ENCODE measurements at regions not wholly inside any gene's neighbourhood (a gene's known extent, or its start where the extent isn't known, plus 50 kb on each side); places are given as distances from the start of the nearest gene placed in this dataset.

GRCh38 chr3:150110097-150110496, 139.4 kb upstream of the PFN2 start:
- H3K27me3 Mint-ChIP-seq (ENCODE audit: low read depth): peaks cover 17% of the 10 kb centered on the region
- H3K27ac Mint-ChIP-seq: no peak overlapping the region
- no peaks in the 10 kb centered on the region for H3K9me3 Mint-ChIP-seq
- CTCF ChIA-PET: no interaction called here
- no peaks in the 10 kb centered on the region for H3K36me3 Mint-ChIP-seq (ENCODE audit: low read depth)
- no peak overlapping the region for H3K4me3 Mint-ChIP-seq
- intact Hi-C loops (cut with micrococcal nuclease): no loop called here
- peaks cover 5% of the 10 kb centered on the region for H3K4me1 Mint-ChIP-seq (ENCODE audit: low read depth)
- DNase-seq: no peak

GRCh38 chr3:150107429-150108175, 136.9 kb upstream of the PFN2 start:
- CTCF ChIA-PET: no interaction called here
- no peak for DNase-seq
- no peaks in the 10 kb centered on the region for H3K4me1 Mint-ChIP-seq (ENCODE audit: low read depth)
- no peak overlapping the region for H3K4me3 Mint-ChIP-seq
- H3K36me3 Mint-ChIP-seq (ENCODE audit: low read depth): no peaks in the 10 kb centered on the region
- peaks cover 15% of the 10 kb centered on the region for H3K27me3 Mint-ChIP-seq (ENCODE audit: low read depth)
- H3K27ac Mint-ChIP-seq: no peak overlapping the region
- H3K9me3 Mint-ChIP-seq: no peaks in the 10 kb centered on the region
- intact Hi-C loops (cut with micrococcal nuclease): no loop called here

- CTCF ChIA-PET: interaction anchor here (0.7 kb wide), 1 partner anchor 149 kb away, joined by 3 read pairs; no protein-coding TSS in a partner anchor
- Mint-ChIP-seq H3K36me3 (ENCODE audit: low read depth) (no peaks in the 10 kb centered on the region), H3K27ac (no peak overlapping the region), H3K4me1 (ENCODE audit: low read depth) (no peaks in the 10 kb centered on the region), H3K27me3 (ENCODE audit: low read depth) (peaks cover 14% of the 10 kb centered on the region), H3K9me3 (no peaks in the 10 kb centered on the region), H3K4me3 (no peak overlapping the region)
- intact Hi-C loops (cut with micrococcal nuclease): no loop called here
- no peak for DNase-seq
These were observed 136.2 kb upstream of the PFN2 start for GRCh38 chr3:150106740-150107428.

GRCh38 chr3:150105886-150106612, 135.4 kb upstream of the PFN2 start:
- no peak overlapping the region for H3K27ac Mint-ChIP-seq
- H3K4me1 Mint-ChIP-seq (ENCODE audit: low read depth): no peaks in the 10 kb centered on the region
- H3K36me3 Mint-ChIP-seq (ENCODE audit: low read depth): no peaks in the 10 kb centered on the region
- intact Hi-C loops (cut with micrococcal nuclease): no loop called here
- no peak for DNase-seq
- peaks cover 17% of the 10 kb centered on the region for H3K27me3 Mint-ChIP-seq (ENCODE audit: low read depth)
- CTCF ChIA-PET: interaction anchor here (0.7 kb wide), 1 partner anchor 148 kb away, joined by 3 read pairs; no protein-coding TSS in a partner anchor
- no peak overlapping the region for H3K4me3 Mint-ChIP-seq
- peaks cover under 1% of the 10 kb centered on the region for H3K9me3 Mint-ChIP-seq

- no peak for DNase-seq
- H3K27me3 Mint-ChIP-seq (ENCODE audit: low read depth): peaks cover 21% of the 10 kb centered on the region
- H3K4me3 Mint-ChIP-seq: no peak overlapping the region
- no peaks in the 10 kb centered on the region for H3K36me3 Mint-ChIP-seq (ENCODE audit: low read depth)
- H3K27ac Mint-ChIP-seq: no peak overlapping the region
- CTCF ChIA-PET: interaction anchor here (1.1 kb wide), 1 partner anchor 11 kb away, joined by 5 read pairs; no protein-coding TSS in a partner anchor
- intact Hi-C loops (cut with micrococcal nuclease): no loop called here
- peaks cover 4% of the 10 kb centered on the region for H3K9me3 Mint-ChIP-seq
- no peaks in the 10 kb centered on the region for H3K4me1 Mint-ChIP-seq (ENCODE audit: low read depth)
These were observed 134.3 kb upstream of the PFN2 start for GRCh38 chr3:150105025-150105424.

GRCh38 chr3:150104564-150104963, 133.9 kb upstream of the PFN2 start:
- CTCF ChIA-PET: interaction anchor here (1.1 kb wide), 1 partner anchor 10 kb away, joined by 5 read pairs; no protein-coding TSS in a partner anchor
- intact Hi-C loops (cut with micrococcal nuclease): no loop called here
- H3K9me3 Mint-ChIP-seq: peaks cover 4% of the 10 kb centered on the region
- H3K36me3 Mint-ChIP-seq (ENCODE audit: low read depth): no peaks in the 10 kb centered on the region
- no peak for DNase-seq
- peaks cover 18% of the 10 kb centered on the region for H3K27me3 Mint-ChIP-seq (ENCODE audit: low read depth)
- H3K4me1 Mint-ChIP-seq (ENCODE audit: low read depth): no peaks in the 10 kb centered on the region
- no peak overlapping the region for H3K4me3 Mint-ChIP-seq
- no peak overlapping the region for H3K27ac Mint-ChIP-seq

- peaks cover 12% of the 10 kb centered on the region for H3K27me3 Mint-ChIP-seq (ENCODE audit: low read depth)
- peaks cover 4% of the 10 kb centered on the region for H3K9me3 Mint-ChIP-seq
- intact Hi-C loops (cut with micrococcal nuclease): no loop called here
- H3K27ac Mint-ChIP-seq: no peak overlapping the region
- H3K4me1 Mint-ChIP-seq (ENCODE audit: low read depth): peaks cover 6% of the 10 kb centered on the region
- H3K4me3 Mint-ChIP-seq: no peak overlapping the region
- CTCF ChIA-PET: interaction anchor here (1.0 kb wide), 1 partner anchor 21 kb away, joined by 3 read pairs; no protein-coding TSS in a partner anchor
- H3K36me3 Mint-ChIP-seq (ENCODE audit: low read depth): no peaks in the 10 kb centered on the region
- no peak for DNase-seq
These were observed 130.3 kb upstream of the PFN2 start for GRCh38 chr3:150101016-150101415.

- no peak for DNase-seq
- H3K9me3 Mint-ChIP-seq: peaks cover 4% of the 10 kb centered on the region
- CTCF ChIA-PET: no interaction called here
- H3K4me1 Mint-ChIP-seq (ENCODE audit: low read depth): peaks cover 6% of the 10 kb centered on the region
- no peak overlapping the region for H3K27ac Mint-ChIP-seq
- peaks cover 15% of the 10 kb centered on the region for H3K27me3 Mint-ChIP-seq (ENCODE audit: low read depth)
- intact Hi-C loops (cut with micrococcal nuclease): no loop called here
- H3K36me3 Mint-ChIP-seq (ENCODE audit: low read depth): no peaks in the 10 kb centered on the region
- no peak overlapping the region for H3K4me3 Mint-ChIP-seq
These were observed 127.9 kb upstream of the PFN2 start for GRCh38 chr3:150098621-150099020.

- no peak for DNase-seq
- CTCF ChIA-PET: no interaction called here
- intact Hi-C loops (cut with micrococcal nuclease): loop anchor here (1.0 kb wide), 1 partner anchor 18 kb away; no protein-coding TSS in a partner anchor
- H3K36me3 Mint-ChIP-seq (ENCODE audit: low read depth): no peaks in the 10 kb centered on the region
- H3K4me3 Mint-ChIP-seq: no peak overlapping the region
- no peak overlapping the region for H3K27ac Mint-ChIP-seq
- H3K27me3 Mint-ChIP-seq (ENCODE audit: low read depth): peaks cover 15% of the 10 kb centered on the region
- H3K4me1 Mint-ChIP-seq (ENCODE audit: low read depth): peaks cover 6% of the 10 kb centered on the region
- H3K9me3 Mint-ChIP-seq: peaks cover 4% of the 10 kb centered on the region
These were observed 126.8 kb upstream of the PFN2 start for GRCh38 chr3:150097588-150097890.

GRCh38 chr3:150096700-150097587, 126.2 kb upstream of the PFN2 start:
- CTCF ChIA-PET: no interaction called here

GRCh38 chr3:150094150-150094933, 123.6 kb upstream of the PFN2 start:
- intact Hi-C loops (cut with micrococcal nuclease): no loop called here
- Mint-ChIP-seq H3K9me3 (no peaks in the 10 kb centered on the region), H3K4me3 (no peak overlapping the region), H3K4me1 (ENCODE audit: low read depth) (peaks cover 6% of the 10 kb centered on the region), H3K27me3 (ENCODE audit: low read depth) (peaks cover 6% of the 10 kb centered on the region), H3K36me3 (ENCODE audit: low read depth) (no peaks in the 10 kb centered on the region), H3K27ac (no peak overlapping the region)
- no peak for DNase-seq
- CTCF ChIA-PET: interaction anchor here (0.7 to 1.2 kb wide), 2 partner anchors 10 to 127 kb away, joined by 4 to 5 read pairs; no protein-coding TSS in a partner anchor

More at GRCh38 chr3:150096700-150097587, 126.2 kb upstream of the PFN2 start:
- Mint-ChIP-seq H3K36me3 (ENCODE audit: low read depth) (no peaks in the 10 kb centered on the region), H3K27me3 (ENCODE audit: low read depth) (peaks cover 13% of the 10 kb centered on the region), H3K27ac (no peak overlapping the region), H3K4me3 (no peak overlapping the region), H3K9me3 (peaks cover 4% of the 10 kb centered on the region), H3K4me1 (ENCODE audit: low read depth) (peaks cover 6% of the 10 kb centered on the region)
- intact Hi-C loops (cut with micrococcal nuclease): loop anchor here (1.0 kb wide), 1 partner anchor 18 kb away; no protein-coding TSS in a partner anchor
- DNase-seq: no peak

All from activated naive CD4-positive, alpha-beta T cell treated with anti-CD3 and anti-CD28 coated beads for 36 hours (primary cell).